H1 (cell line): ENCODE measurements at regions not wholly inside any gene's neighbourhood (a gene's known extent, or its start where the extent isn't known, plus 50 kb on each side); places are given as distances from the start of the nearest gene placed in this dataset.

Experiments
- CTCF ChIA-PET: fragments of 300-600 bp; sonication (Branson Sonifier 250); formaldehyde crosslinking; loops from one replicate; lab custom pipeline; 2021; ENCODE audit not compliant: partially characterized antibody; lab: Charles Lee
- POLR2A ChIA-PET: fragments of 300-600 bp; sonication (Branson Sonifier 250); formaldehyde crosslinking; loops from one replicate; lab custom pipeline; 2021; ENCODE audit warnings: inconsistent platforms; ENCODE audit not compliant: partially characterized antibody; lab: Charles Lee
- DNase-seq, 2 experiments: peaks; one replicate each; pipeline versions ENCODE4 v3.0.0 to v3.0.0-alpha.2; 2010 to 2022; ENCODE audit warnings: low spot score in 2 of 2, low read depth in 1 of 2, mixed read lengths in 1 of 2
- FAIRE-seq: peaks from 2 replicates; lab custom pipeline; 2011; peaks lifted over from hg19 to GRCh38; lab: Jason Lieb, UNC
- H2AFZ ChIP-seq: 2 replicates; pipeline ENCODE4 v1.8.1; 2012; ENCODE audit warnings: low read length, inconsistent platforms
- H2AK5ac ChIP-seq: 2 replicates; pipeline ENCODE4 v1.6.1; 2013; ENCODE audit warnings: low read depth, low read length
- H2BK120ac ChIP-seq: replicated peaks from 2 replicates; pipeline ENCODE3; 2013; ENCODE audit warnings: low read depth, low read length, inconsistent platforms
- H2BK12ac ChIP-seq: 2 replicates; pipeline ENCODE4 v1.6.1; 2013; ENCODE audit warnings: low read depth, low read length
- H2BK15ac ChIP-seq: 2 replicates; pipeline ENCODE4 v1.6.1; 2013; ENCODE audit warnings: low read length
- H2BK20ac ChIP-seq: 2 replicates; pipeline ENCODE4 v1.6.1; 2013; ENCODE audit warnings: low read length
- H2BK5ac ChIP-seq: 2 replicates; pipeline ENCODE4 v1.6.1; 2013; ENCODE audit warnings: low read depth, low read length
- H3K14ac ChIP-seq: 2 replicates; pipeline ENCODE4 v1.6.1; 2013; ENCODE audit warnings: inconsistent platforms; ENCODE audit not compliant: insufficient read length
- H3K18ac ChIP-seq: 2 replicates; pipeline ENCODE4 v1.6.1; 2013; ENCODE audit warnings: low read length; ENCODE audit errors: extremely low read depth
- H3K23ac ChIP-seq: 2 replicates; pipeline ENCODE4 v1.6.1; 2013; ENCODE audit warnings: inconsistent platforms; ENCODE audit not compliant: insufficient read length
- H3K23me2 ChIP-seq: 2 replicates; pipeline ENCODE4 v1.6.1; 2013; ENCODE audit warnings: low read depth, low read length
- H3K27ac ChIP-seq: 2 replicates; pipeline ENCODE4 v1.6.1; 2011; ENCODE audit warnings: low read depth, low read length, inconsistent platforms
- H3K27me3 ChIP-seq, 4 experiments: replicated peaks in 1 of 4; 1 replicate in 1 of 4; 2 replicates in 3 of 4; pipeline versions ENCODE4 v1.6.1 to v1.8.1; 2011 to 2013; ENCODE audit warnings: low read length in 3 of 4, mild to moderate bottlenecking in 3 of 4, inconsistent platforms in 2 of 4, mixed read lengths in 2 of 4, moderate library complexity in 1 of 4; ENCODE audit not compliant: control insufficient read depth in 3 of 4, insufficient read depth in 3 of 4; ENCODE audit errors: extremely low read depth in 1 of 4
- H3K36me3 ChIP-seq, 4 experiments: 2 replicates each; pipeline versions ENCODE4 v1.6.1 to v1.8.1; 2011 to 2013; ENCODE audit warnings: mild to moderate bottlenecking in 4 of 4, low read length in 3 of 4, moderate library complexity in 2 of 4, control low read depth in 1 of 4, inconsistent platforms in 1 of 4; ENCODE audit not compliant: insufficient read depth in 4 of 4, control insufficient read depth in 2 of 4
- H3K4ac ChIP-seq: replicated peaks from 2 replicates; pipeline ENCODE3; 2013; ENCODE audit warnings: low read length, low read depth, mixed read lengths, inconsistent platforms; ENCODE audit not compliant: insufficient read length
- H3K4me1 ChIP-seq, 4 experiments: replicated peaks in 1 of 4; 1 replicate in 1 of 4; 2 replicates in 3 of 4; pipeline versions ENCODE4 v1.6.1 to v1.8.1; 2011 to 2013; ENCODE audit warnings: low read length in 3 of 4, inconsistent platforms in 2 of 4, mixed read lengths in 1 of 4; ENCODE audit not compliant: insufficient read depth in 4 of 4, control insufficient read depth in 3 of 4
- H3K4me2 ChIP-seq, 2 experiments: 2 replicates each; pipeline versions ENCODE4 v1.6.1 to v1.8.1; 2011 to 2013; ENCODE audit warnings: low read depth in 2 of 2, low read length in 2 of 2, control low read depth in 1 of 2, inconsistent platforms in 1 of 2, mild to moderate bottlenecking in 1 of 2; ENCODE audit not compliant: insufficient read depth in 1 of 2
- H3K4me3 ChIP-seq, 4 experiments: fragments of 200-600, 300-600 bp in 1 of 4; sonication (generic), shearing (Covaris generic), sonication (Bioruptor Twin) in 1 of 4; 2 replicates each; pipeline versions ENCODE4 v1.5.1 to v1.8.1; 2011 to 2016; ENCODE audit warnings: low read length in 4 of 4, low read depth in 3 of 4, control low read depth in 2 of 4, inconsistent platforms in 2 of 4, mild to moderate bottlenecking in 2 of 4, mixed read lengths in 1 of 4, moderate library complexity in 1 of 4; ENCODE audit not compliant: insufficient read depth in 2 of 4; ENCODE audit errors: extremely low read depth in 1 of 4
- H3K56ac ChIP-seq: replicated peaks from 2 replicates; pipeline ENCODE3; 2013; ENCODE audit warnings: low read depth, mild to moderate bottlenecking, mixed read lengths, low read length, inconsistent platforms; ENCODE audit not compliant: insufficient read length
- H3K79me1 ChIP-seq: 2 replicates; pipeline ENCODE4 v1.6.1; 2013; ENCODE audit warnings: low read depth, low read length, control low read depth
- H3K79me2 ChIP-seq, 2 experiments: 2 replicates each; pipeline versions ENCODE4 v1.6.1 to v1.8.1; 2012 to 2013; ENCODE audit warnings: low read length in 2 of 2, mild to moderate bottlenecking in 2 of 2, inconsistent platforms in 1 of 2; ENCODE audit not compliant: insufficient read depth in 2 of 2, control insufficient read depth in 1 of 2
- H3K9ac ChIP-seq, 4 experiments: replicated peaks in 1 of 4; 1 replicate in 1 of 4; 2 replicates in 3 of 4; pipeline versions ENCODE4 v1.6.1 to v1.8.1; 2011 to 2013; ENCODE audit warnings: low read depth in 3 of 4, low read length in 3 of 4, control low read depth in 2 of 4, mild to moderate bottlenecking in 2 of 4, moderate library complexity in 2 of 4, inconsistent platforms in 1 of 4; ENCODE audit errors: extremely low read depth in 1 of 4
- H3K9me3 ChIP-seq, 2 experiments: 2 replicates each; pipeline versions ENCODE4 v1.6.1 to v1.8.1; 2012 to 2013; ENCODE audit warnings: mild to moderate bottlenecking in 2 of 2, moderate library complexity in 2 of 2, control low read depth in 1 of 2, inconsistent platforms in 1 of 2, low read depth in 1 of 2, low read length in 1 of 2, mixed read lengths in 1 of 2; ENCODE audit not compliant: insufficient read depth in 2 of 2
- H4K20me1 ChIP-seq, 2 experiments: replicated peaks in 1 of 2; 2 replicates each; pipeline versions ENCODE3 to v1.8.1; 2011 to 2013; ENCODE audit warnings: inconsistent platforms in 2 of 2, low read length in 2 of 2, mild to moderate bottlenecking in 1 of 2; ENCODE audit not compliant: insufficient read depth in 2 of 2, control insufficient read depth in 1 of 2
- H4K5ac ChIP-seq: 2 replicates; pipeline ENCODE4 v1.6.1; 2013; ENCODE audit warnings: low read length, low read depth, mixed read lengths, inconsistent platforms; ENCODE audit not compliant: insufficient read length
- H4K8ac ChIP-seq: 2 replicates; pipeline ENCODE4 v1.8.0; 2013; ENCODE audit warnings: mild to moderate bottlenecking, moderate library complexity, low read length, inconsistent platforms; ENCODE audit not compliant: insufficient read depth; ENCODE audit errors: extremely low read depth
- H4K91ac ChIP-seq: replicated peaks from 2 replicates; pipeline ENCODE3; 2013; ENCODE audit warnings: low read length, mixed read lengths, inconsistent platforms; ENCODE audit not compliant: insufficient read length
- CEBPB ChIP-seq: IDR thresholded peaks from 2 replicates; pipeline ENCODE4 v1.6.1; 2012; ENCODE audit warnings: low read depth, low read length
- CHD2 ChIP-seq: IDR thresholded peaks from 2 replicates; pipeline ENCODE4 v1.6.1; 2012; ENCODE audit warnings: low read length, improper control_type of control experiment
- RAD21 ChIP-seq, 2 experiments: IDR thresholded peaks in 1 of 2; conservative IDR thresholded peaks in 1 of 2; 2 replicates each; pipeline ENCODE4 v1.6.1; 2011; ENCODE audit warnings: low read depth in 2 of 2, low read length in 2 of 2, improper control_type of control experiment in 1 of 2, inconsistent platforms in 1 of 2, mild to moderate bottlenecking in 1 of 2, moderate library complexity in 1 of 2
- WGBS, 2 experiments: shearing (Covaris generic) in 1 of 2; methylation state at CpG; one replicate each; pipeline versions ENCODE4 v1.1.6 to v1.1.7; 2013 to 2015; ENCODE audit warnings: low lambda C conversion rate in 2 of 2, mixed read lengths in 2 of 2, inconsistent platforms in 1 of 2, low coverage in 1 of 2, missing lambda C conversion rate in 1 of 2; ENCODE audit not compliant: insufficient replicate concordance in 2 of 2, insufficient coverage in 1 of 2, insufficient read length in 1 of 2; ENCODE audit errors: extremely low coverage in 1 of 2, missing lambda C conversion rate in 1 of 2; 5-methylcytosine and 5-hydroxymethylcytosine counted together
- TF ChIP-seq, protein P1 (sequence below): IDR thresholded peaks from 2 replicates; pipeline ENCODE4 v1.6.1; 2011; ENCODE audit warnings: low read depth, mild to moderate bottlenecking, low read length; ENCODE audit not compliant: insufficient read depth

DNA sequence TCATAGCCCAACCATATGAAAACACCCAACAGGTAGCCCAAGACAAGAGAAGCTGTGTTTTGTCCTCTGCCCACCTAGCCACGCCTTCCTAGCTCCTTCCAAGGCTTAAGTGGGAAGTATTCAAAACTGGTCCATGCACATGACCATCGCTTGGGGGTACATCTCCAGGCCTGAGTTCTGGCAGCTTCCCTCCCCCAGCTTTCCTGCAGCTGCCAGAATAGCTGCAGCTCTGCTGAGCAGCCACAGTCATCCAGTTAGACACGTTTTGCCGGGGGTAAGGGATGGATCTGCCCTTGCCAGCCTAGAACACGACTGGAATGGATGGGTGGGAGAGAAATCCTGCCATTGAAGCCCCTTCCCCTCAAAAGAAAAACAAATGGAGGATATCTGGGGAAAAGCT is 166.8 kb downstream of the NRP2 start:
- Histone ChIP-seq H3K36me3 (no peaks in the 10 kb centered on the region), H3K18ac (no peak overlapping the region), H2AK5ac (no peak overlapping the region), H3K4me2 (no peak overlapping the region), H3K14ac (no peak overlapping the region), H3K79me1 (no peaks in the 10 kb centered on the region), H3K9me3 (no peaks in the 10 kb centered on the region), H4K20me1 (no peaks in the 10 kb centered on the region), H3K27ac (no peak overlapping the region), H2AFZ (no peak overlapping the region), H2BK5ac (no peak overlapping the region), H2BK12ac (no peak overlapping the region), H3K23me2 (no peaks in the 10 kb centered on the region), H2BK15ac (peak overlapping the region; percentile 22; the same call in 1 of the 2 replicates), H3K27me3 (no peaks in the 10 kb centered on the region), H3K4me1 (peaks cover 0 to 5% (median under 1%) of the 10 kb centered on the region in 4 experiments; a peak in 1 of 7 replicates), H4K5ac (no peak overlapping the region), H2BK20ac (no peak overlapping the region), H4K8ac (no peak overlapping the region), H3K4ac (no peak overlapping the region), H3K79me2 (no peaks in the 10 kb centered on the region), H3K4me3 (no peak overlapping the region), H3K56ac (no peak overlapping the region), H4K91ac (no peak overlapping the region), H3K9ac (no peak overlapping the region), H2BK120ac (no peak overlapping the region), H3K23ac (no peak overlapping the region)
- ChIA-PET POLR2A (interaction anchor here (1.4 kb wide), 1 partner anchor 18 kb away, joined by 3 read pairs; no protein-coding TSS in a partner anchor), CTCF (interaction anchor here (0.6 to 1.6 kb wide), 7 partner anchors 9 to 1825 kb away, joined by 3 to 6 read pairs (median 3); no protein-coding TSS in a partner anchor)
- FAIRE-seq (no peak), DNase-seq (no peak)
- 73% methylated on average over 5 of the region's 5 CpGs; no CpG with 5 or more reads in 1 of the 2 experiments for WGBS, 2 experiments
- TF ChIP-seq RAD21 (IDR thresholded peaks at IDR 0.05 in 1 of 2, conservative IDR thresholded peaks at IDR 0.05 in 1 of 2; ENCODE audit: low read depth in 2 of 2, low read length in 2 of 2) (no peak), CEBPB (no peak), CHD2 (no peak)
- TF ChIP-seq, protein P1, sequence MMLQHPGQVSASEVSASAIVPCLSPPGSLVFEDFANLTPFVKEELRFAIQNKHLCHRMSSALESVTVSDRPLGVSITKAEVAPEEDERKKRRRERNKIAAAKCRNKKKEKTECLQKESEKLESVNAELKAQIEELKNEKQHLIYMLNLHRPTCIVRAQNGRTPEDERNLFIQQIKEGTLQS: no peak
